Prostate gland (tissue), 2 donors: ENCODE measurements at regions not wholly inside any gene's neighbourhood (a gene's known extent, or its start where the extent isn't known, plus 50 kb on each side); places are given as distances from the start of the nearest gene placed in this dataset.
"Not testable (repeated sequence)": the region's sequence is repeated elsewhere in the genome, so short reads cannot be mapped to it uniquely, and the experiment has no call there.

Experiments used
- POLR2A ChIP-seq: fragments of 450-650 bp; IDR thresholded peaks from one replicate; pipeline ENCODE4 v1.6.1; 2016; ENCODE audit warnings: antibody characterized with exemption, mild to moderate bottlenecking
- TF ChIP-seq, protein P1 (sequence below), 4 experiments: fragments of 200-600 bp in 2 of 4; fragments of 450-650 bp in 2 of 4; sonication (generic) in 2 of 4; IDR thresholded peaks; 1 replicate in 3 of 4; 2 replicates in 1 of 4; pipeline ENCODE4 v1.5.1; 2016 to 2019; ENCODE audit warnings: antibody characterized with exemption in 4 of 4, mild to moderate bottlenecking in 2 of 4, moderate library complexity in 2 of 4

DNA sequence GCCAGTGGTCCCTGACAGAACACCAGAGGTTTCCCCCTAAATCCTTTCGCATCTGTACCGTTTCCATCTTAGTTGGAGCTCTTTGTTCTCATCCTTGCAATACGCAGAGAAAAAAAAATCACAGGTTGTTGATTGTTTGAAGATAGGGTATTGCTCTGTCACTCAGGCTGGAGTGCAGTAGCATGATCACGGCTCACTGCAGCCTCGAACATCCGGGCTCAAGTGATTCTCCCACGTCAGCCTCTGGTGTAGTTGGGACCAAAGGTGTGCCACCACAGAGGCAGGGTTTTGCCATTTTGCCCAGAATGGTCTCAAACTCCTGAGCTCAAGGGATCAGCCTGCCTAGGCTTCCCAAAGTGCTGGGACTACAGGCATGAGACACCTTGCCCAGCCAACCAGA is 185.9 kb downstream of the FAM72C start:
- TF ChIP-seq, protein P1, sequence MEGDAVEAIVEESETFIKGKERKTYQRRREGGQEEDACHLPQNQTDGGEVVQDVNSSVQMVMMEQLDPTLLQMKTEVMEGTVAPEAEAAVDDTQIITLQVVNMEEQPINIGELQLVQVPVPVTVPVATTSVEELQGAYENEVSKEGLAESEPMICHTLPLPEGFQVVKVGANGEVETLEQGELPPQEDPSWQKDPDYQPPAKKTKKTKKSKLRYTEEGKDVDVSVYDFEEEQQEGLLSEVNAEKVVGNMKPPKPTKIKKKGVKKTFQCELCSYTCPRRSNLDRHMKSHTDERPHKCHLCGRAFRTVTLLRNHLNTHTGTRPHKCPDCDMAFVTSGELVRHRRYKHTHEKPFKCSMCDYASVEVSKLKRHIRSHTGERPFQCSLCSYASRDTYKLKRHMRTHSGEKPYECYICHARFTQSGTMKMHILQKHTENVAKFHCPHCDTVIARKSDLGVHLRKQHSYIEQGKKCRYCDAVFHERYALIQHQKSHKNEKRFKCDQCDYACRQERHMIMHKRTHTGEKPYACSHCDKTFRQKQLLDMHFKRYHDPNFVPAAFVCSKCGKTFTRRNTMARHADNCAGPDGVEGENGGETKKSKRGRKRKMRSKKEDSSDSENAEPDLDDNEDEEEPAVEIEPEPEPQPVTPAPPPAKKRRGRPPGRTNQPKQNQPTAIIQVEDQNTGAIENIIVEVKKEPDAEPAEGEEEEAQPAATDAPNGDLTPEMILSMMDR (IDR thresholded peaks at IDR 0.05): not testable (repeated sequence)
- TF ChIP-seq POLR2A: not testable (repeated sequence)
